HG02588 (cell line): ENCODE measurements at regions not wholly inside any gene's neighbourhood (a gene's known extent, or its start where the extent isn't known, plus 50 kb on each side); places are given as distances from the start of the nearest gene placed in this dataset.

Experiments used
- ATAC-seq: cut with Tn5 transposase; IDR thresholded peaks from one replicate; pipeline ENCODE4 v1.9.1; 2021; ENCODE audit warnings: mild to moderate bottlenecking, moderate library complexity; ENCODE audit not compliant: unreplicated experiment

GRCh38 chr9:109830545-109830944, 50.5 kb downstream of the PALM2AKAP2 start:
- ATAC-seq: no peak

DNA sequence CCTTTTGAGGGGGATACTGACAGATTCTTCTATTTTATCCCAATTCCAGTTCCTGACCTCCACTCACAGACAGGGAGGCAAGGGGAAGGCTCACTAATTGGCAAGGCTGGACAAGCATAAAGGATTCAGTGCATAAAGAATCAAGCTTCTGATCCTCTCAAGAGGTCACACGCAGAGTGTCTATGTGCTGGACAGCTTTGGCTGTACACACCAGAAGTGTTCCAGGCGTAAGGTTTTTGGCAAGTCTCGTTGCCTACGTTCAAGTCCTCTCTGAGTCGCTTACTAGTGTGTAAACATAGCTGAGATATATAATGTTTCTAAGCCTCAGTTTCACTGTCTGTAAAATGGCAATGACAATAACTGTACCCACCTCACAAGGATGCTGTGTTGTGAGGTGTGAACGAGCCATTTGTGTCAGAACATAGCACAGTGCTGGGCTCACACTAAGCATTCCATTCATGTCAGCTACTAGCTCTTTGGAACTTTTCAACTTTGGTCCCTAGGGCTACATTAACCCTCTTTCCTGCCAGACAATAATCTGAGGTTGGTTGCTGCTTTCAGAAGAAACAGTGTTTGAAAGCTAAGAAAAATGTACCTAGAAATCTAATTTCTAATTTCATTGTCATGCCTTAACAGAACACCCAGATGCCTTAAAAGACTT, 52.1 kb downstream of the PALM2AKAP2 start:
- no peak for ATAC-seq

DNA sequence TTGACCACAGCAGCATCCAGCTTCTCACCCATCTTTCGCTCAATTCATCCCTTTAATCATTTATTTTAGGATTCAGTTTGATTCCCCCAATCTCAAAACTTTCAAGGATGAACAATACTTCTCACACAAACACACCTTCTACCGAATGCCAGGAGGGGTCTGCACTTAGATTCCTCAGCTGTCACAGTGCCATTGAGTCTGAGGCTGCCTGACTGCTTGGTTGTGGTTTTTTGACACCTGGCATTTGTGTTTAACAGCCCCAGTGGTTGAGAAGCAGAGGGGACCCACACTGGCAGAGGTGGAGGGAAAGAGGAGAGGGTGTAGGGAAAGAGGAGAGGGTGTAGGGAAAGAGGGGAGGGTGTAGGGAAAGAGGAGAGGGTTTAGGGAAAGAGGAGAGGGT, 54.9 kb downstream of the PALM2AKAP2 start:
- no peak for ATAC-seq

- ATAC-seq: no peak
These were observed 63.6 kb downstream of the PALM2AKAP2 start for GRCh38 chr9:109843641-109844040.

DNA sequence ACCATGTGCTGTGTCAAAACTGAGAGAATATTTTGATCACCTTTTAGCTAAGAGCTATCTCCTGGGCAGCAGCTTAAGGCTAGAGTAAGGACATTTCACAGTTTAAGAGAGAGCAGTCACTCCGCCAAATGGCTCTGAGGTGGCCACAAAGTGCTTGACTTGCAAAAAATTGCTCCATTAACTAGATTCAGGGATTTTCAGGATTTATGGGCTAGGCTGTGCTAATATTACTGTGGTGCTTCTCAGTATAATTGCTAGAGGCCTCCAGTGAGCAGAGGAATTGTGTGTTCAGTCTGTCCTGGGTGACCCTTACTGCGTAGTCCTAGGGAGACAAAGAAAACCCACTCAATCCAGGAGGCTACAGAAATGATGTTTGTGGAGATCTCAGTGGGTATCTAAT, 65.2 kb downstream of the PALM2AKAP2 start:
- ATAC-seq: no peak

- ATAC-seq: no peak
These were observed 66.8 kb downstream of the PALM2AKAP2 start for GRCh38 chr9:109846776-109847175.

DNA sequence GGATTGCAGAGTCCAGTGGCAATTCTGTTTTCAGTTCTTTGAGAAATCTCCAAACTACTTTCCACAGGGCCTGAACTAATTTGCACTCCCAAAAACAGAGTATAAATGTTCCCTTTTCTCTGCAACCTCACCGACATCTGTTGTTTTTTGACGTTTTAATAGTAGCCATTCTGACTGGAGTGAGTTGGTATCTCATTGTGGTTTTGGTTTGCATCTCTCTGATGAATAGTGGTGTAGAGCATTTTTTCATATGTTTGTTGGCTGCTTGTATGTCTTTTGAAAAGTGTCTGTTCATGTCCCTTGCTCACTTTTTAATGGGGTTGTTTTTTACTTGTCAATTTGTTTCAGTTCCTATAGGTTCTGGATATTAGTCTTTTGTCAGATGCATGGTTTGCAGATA, 72.6 kb downstream of the PALM2AKAP2 start:
- ATAC-seq: no peak

DNA sequence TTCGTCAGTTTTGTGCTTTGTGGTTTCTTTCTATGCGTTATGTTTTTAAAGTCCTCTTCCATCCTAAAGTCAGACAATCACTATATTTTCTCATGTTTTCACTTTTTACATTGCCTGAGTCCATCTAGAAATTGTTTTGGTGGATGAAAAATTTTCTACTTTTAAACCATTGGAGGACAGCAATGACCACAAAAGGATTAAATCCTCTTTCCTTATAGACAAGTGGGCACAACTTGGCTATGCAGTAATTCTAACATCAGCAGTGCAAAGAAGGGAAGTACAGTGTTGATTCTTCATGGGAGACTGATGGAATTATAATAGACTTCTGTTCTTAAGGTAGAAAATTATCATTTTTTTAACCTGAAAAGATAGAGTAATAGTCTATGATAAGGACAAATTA, 75.5 kb downstream of the PALM2AKAP2 start:
- ATAC-seq: no peak

- no peak for ATAC-seq
These were observed 76.8 kb downstream of the PALM2AKAP2 start for GRCh38 chr9:109856785-109857184.

DNA sequence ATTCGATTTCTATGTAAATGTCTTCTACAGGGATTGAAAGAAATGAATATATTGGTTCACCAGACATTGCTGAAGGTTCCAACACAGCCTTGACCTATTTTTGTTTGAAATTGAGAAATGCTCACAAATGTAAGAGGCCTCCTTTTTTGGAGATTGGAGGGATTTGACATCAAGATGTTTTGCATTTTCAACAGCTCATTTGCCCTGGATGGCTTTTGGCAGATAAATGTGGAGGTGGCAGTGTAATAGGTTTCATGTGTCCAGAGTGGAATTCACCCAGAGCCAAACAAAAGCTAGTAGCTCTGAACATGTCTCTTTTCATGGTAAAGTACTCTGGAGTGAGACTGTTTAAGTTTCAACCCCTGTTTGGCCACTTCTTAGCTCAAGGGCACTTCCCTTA, 77.3 kb downstream of the PALM2AKAP2 start:
- no peak for ATAC-seq

DNA sequence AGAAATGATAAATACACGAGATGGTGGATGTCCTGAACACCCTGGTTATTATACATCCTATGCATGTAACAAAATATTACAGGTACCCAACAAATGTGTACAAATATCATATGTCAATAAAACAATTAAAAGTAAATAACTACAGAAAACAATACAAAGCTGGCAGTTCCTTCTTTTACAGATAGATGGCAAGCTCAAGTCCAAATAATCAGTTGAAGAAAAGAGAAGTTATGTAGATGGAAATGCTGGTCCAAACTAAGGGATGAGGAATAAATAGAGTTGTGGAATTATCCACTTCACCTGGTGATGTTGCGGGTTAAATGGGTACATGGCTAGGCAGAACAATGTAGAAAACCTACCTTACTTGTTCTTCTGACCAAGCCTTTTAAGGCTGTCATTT, 79.4 kb downstream of the PALM2AKAP2 start:
- ATAC-seq: no peak

DNA sequence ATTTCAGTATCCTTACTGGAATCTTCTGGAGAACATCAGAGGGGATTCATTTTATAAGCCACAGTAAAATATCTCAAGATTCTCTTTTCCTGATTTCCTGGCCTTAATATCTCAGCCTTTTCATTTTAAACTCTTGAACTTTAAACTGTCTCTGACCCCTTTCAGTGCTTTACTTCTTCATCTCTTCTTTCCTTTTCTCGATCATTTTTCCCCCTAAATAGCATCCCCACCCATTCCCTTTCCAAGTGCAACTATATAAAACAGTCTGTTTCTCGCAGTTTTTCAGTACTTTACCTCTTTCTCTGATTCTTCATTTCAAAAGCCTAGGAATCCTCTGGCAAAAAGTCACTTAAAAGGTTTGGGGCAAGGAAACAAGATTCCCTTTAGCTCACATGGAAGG, 80.5 kb downstream of the PALM2AKAP2 start:
- ATAC-seq: no peak

- ATAC-seq: no peak
These were observed 81.5 kb downstream of the PALM2AKAP2 start for GRCh38 chr9:109861499-109861898.

DNA sequence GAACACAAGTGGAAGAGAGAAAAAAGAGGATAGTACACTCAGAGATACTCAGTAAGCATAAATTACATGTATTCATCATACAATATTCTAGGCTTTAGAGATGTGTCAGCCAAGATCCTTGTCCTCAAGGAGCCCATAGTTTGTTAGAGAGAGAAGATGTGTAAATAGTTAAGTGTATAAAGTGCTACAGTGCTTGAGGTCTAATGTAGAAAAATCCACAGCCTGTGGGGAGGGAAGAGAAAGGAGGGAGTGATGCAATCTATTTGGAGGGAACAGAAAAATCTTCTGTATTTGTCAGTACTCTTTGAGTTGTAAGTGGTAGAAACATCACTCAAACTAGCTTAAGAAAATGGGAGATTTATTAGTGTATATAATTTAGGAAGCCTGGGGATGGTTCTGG, 81.9 kb downstream of the PALM2AKAP2 start:
- no peak for ATAC-seq

DNA sequence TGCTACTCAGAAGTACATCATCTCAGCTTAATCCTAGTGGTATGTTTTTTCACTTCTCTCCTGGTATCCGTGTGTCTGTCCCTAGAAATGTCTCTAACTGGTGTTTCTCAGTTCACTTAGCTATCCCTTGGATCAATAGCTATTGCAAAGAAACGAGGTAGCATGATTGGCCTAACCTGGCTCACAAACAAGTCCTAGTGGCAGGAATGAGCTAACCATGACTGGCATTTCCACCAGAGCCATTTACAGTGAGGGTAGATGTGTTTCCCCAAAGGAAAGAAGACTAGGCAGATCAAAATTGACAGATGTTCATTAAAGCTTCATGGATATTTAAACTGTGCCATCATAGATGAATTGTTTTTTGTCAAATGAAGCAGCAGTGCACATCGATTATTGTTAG, 82.5 kb downstream of the PALM2AKAP2 start:
- ATAC-seq: no peak

GRCh38 chr9:109863961-109864360, 84.0 kb downstream of the PALM2AKAP2 start:
- no peak for ATAC-seq

DNA sequence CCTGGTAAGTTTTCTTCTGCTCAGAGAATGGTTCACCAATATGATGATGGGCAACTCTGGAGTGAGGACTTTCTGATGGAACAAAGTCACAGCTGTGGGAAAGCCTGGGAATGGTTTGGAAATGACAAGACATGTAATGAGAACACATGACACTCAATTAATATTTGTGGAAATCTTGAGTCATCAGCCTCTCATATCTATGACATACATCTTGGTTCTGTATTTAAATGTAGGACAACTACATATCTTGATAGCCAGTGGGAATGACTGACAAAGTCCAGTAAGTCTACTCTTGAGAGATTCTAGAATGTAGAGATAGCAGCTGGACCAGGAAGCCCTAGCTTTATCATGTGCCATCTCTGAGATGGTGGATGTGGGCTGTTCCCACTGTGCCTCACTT, 85.5 kb downstream of the PALM2AKAP2 start:
- no peak for ATAC-seq

DNA sequence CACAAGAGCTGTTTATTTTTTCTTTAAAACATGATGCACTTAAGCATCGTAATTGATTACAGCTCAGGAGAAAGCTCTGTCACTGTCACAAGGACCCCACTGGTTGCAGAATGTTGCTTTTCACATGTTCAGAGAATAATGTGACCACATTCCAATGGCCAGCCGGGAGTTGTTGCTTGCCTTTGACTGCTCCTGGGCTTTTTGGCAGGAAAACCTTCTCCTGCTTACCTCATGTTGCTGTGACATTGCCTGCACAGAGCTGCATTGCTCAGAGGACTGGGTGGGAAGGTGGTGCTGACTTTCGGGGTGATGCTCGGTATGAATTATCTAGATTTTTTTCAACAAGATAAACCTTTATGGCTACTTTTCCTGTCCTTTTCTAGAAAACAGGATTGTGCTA, 88.2 kb downstream of the PALM2AKAP2 start:
- ATAC-seq: no peak

DNA sequence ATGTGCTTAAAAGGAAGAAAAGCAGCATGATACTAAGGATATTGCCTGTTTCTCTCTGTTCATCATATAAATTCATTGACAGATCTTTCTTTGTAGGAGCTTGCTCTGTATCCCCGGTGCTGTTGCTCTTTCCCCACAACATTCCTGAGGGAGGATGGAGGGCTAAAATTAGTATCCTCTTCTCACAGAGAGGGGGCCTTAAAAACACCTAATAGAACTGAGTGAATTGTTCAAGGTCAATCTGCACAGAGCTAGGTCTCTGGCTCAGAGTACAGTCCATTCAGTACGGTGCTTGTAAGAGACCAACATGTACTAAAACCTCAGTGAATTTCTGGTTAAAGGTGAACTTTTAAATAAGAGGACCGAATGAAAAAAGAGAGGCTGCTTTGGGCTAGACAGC, 88.7 kb downstream of the PALM2AKAP2 start:
- no peak for ATAC-seq

GRCh38 chr9:109870365-109870764, 90.4 kb downstream of the PALM2AKAP2 start:
- no peak for ATAC-seq

DNA sequence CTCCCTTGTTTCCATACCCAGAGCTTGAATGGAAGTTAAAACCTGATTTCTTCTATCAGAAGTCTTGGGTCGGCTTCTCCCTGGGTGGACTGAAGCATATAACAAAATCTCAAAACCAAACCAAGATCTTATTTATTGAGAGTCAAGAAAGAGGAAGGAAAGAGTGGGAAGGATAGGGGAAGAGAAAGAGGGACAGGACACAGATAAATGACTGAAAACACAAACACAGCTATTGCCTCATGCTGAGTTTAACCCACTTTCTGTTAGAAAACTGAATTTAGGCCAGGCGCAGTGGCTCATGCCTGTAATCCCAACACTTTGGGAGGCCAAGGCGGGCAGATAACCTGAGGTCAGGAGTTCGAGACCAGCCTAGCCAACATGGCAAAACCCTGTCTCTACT, 92.9 kb downstream of the PALM2AKAP2 start:
- ATAC-seq: no peak

DNA sequence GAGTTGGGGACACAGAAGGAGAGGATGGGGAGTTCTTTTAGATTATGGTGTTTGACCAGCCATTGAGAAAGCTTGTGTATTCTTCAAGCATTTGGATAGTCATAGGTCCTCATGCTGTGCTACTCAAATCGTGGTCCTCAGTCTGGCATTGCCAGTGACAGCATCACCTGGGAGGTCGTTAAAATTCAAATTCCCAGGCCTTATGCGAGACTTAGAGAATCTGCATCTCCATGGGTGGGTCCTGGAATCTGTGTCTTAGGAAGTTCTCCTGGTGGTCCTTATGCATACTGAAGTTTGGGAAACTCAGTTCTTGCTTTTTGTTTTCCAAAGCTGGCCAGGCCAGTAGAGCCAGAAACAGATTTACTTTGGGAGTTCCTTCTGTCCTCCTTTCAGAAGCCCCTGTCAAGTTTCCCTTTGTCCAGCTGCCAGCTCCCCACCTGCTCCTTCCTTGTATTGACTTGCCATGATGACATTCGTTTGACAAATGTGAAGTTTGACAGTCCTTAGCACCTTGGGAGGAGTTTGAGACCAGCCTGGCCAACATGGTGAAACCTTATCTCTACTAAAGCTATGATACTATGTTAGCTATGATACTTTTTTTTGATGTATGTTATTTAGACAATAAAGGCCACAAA, 95.6 kb downstream of the PALM2AKAP2 start:
- ATAC-seq: no peak
